IMR-90 (cell line): ENCODE measurements at regions not wholly inside any gene's neighbourhood (a gene's known extent, or its start where the extent isn't known, plus 50 kb on each side); places are given as distances from the start of the nearest gene placed in this dataset.
A peak's percentile ranks its signal among the peaks of the same experiment; 100 is the strongest.

Experiments used
- ATAC-seq: fragments of 200-7000 bp; cut with Tn5 transposase; 2 replicates; pipeline ENCODE4 v1.9.1; 2020; ENCODE audit warnings: low read depth, mild to moderate bottlenecking, moderate library complexity
- BruUV-seq: library from RNA; stranded (reverse); fragments of 400-500 nt; replicated peaks from 2 replicates; lab custom pipeline; 2021; lab: Mats Ljungman, UMichigan
- CTCF ChIA-PET: fragments of 300-600 bp; formaldehyde crosslinking; extraction: SDS; loops from one replicate; lab custom pipeline; 2021; ENCODE audit warnings: antibody characterized with exemption; lab: Yijun Ruan, JAX
- POLR2A ChIA-PET: fragments of 300-600 bp; sonication (Branson Sonifier 250); formaldehyde crosslinking; loops from one replicate; lab custom pipeline; 2022; ENCODE audit warnings: antibody characterized with exemption; ENCODE audit not compliant: unreplicated experiment; lab: Charles Lee
- DNase-seq: peaks from one replicate; pipeline ENCODE4 v3.0.0; 2013
- H2AFZ ChIP-seq: replicated peaks from 2 replicates; pipeline ENCODE3; 2013; ENCODE audit warnings: low read length, mild to moderate bottlenecking; ENCODE audit not compliant: poor library complexity
- H2AK5ac ChIP-seq: 2 replicates; pipeline ENCODE4 v1.6.1; 2013; ENCODE audit warnings: low read depth, low read length, inconsistent platforms
- H2AK9ac ChIP-seq: replicated peaks from 2 replicates; pipeline ENCODE3; 2013; ENCODE audit warnings: mild to moderate bottlenecking, low read depth, low read length, moderate library complexity; ENCODE audit not compliant: poor library complexity
- H2BK120ac ChIP-seq: 2 replicates; pipeline ENCODE4 v1.6.1; 2013; ENCODE audit warnings: low read depth, low read length, inconsistent platforms
- H2BK15ac ChIP-seq: 3 replicates; pipeline ENCODE4 v1.6.1; 2013; ENCODE audit warnings: low read depth, low read length, inconsistent platforms
- H2BK20ac ChIP-seq: 2 replicates; pipeline ENCODE4 v1.6.1; 2013; ENCODE audit warnings: low read depth, mild to moderate bottlenecking, inconsistent platforms, low read length, moderate library complexity
- H2BK5ac ChIP-seq: 2 replicates; pipeline ENCODE4 v1.6.1; 2013; ENCODE audit warnings: mild to moderate bottlenecking, low read depth, low read length, inconsistent platforms; ENCODE audit not compliant: poor library complexity, severe bottlenecking
- H3K14ac ChIP-seq: replicated peaks from 2 replicates; pipeline ENCODE4 v1.6.1; 2013; ENCODE audit warnings: low read depth, low read length, inconsistent platforms
- H3K18ac ChIP-seq: 2 replicates; pipeline ENCODE4 v1.6.1; 2013; ENCODE audit warnings: low read depth, low read length, control low read depth
- H3K23ac ChIP-seq: 2 replicates; pipeline ENCODE4 v1.6.1; 2013; ENCODE audit warnings: low read depth, low read length, inconsistent platforms
- H3K27ac ChIP-seq: 2 replicates; pipeline ENCODE4 v1.5.1; 2013; ENCODE audit warnings: mild to moderate bottlenecking, control low read depth, low read length; ENCODE audit not compliant: insufficient read depth
- H3K27me3 ChIP-seq: 2 replicates; pipeline ENCODE4 v1.6.1; 2013; ENCODE audit warnings: low read length; ENCODE audit not compliant: control insufficient read depth, insufficient read depth
- H3K36me3 ChIP-seq: 2 replicates; pipeline ENCODE4 v1.6.1; 2013; ENCODE audit warnings: low read length, mixed read lengths; ENCODE audit not compliant: control insufficient read depth, insufficient read depth
- H3K4ac ChIP-seq: 2 replicates; pipeline ENCODE4 v1.6.1; 2013; ENCODE audit warnings: low read depth, low read length, inconsistent platforms
- H3K4me1 ChIP-seq: 2 replicates; pipeline ENCODE4 v1.6.1; 2013; ENCODE audit warnings: low read length, mixed read lengths; ENCODE audit not compliant: control insufficient read depth, insufficient read depth
- H3K4me2 ChIP-seq: 2 replicates; pipeline ENCODE4 v1.6.1; 2013; ENCODE audit warnings: low read depth, mild to moderate bottlenecking, control low read depth, low read length, moderate library complexity
- H3K4me3 ChIP-seq: 2 replicates; pipeline ENCODE4 v1.5.1; 2013; ENCODE audit warnings: low read depth, mild to moderate bottlenecking, control low read depth, low read length, moderate library complexity; ENCODE audit not compliant: insufficient read depth
- H3K56ac ChIP-seq: 2 replicates; pipeline ENCODE4 v1.6.1; 2013; ENCODE audit warnings: low read length, inconsistent platforms; ENCODE audit not compliant: insufficient read depth; ENCODE audit errors: extremely low read depth
- H3K79me1 ChIP-seq, 2 experiments: 2 replicates each; pipeline ENCODE4 v1.6.1; 2013; ENCODE audit warnings: low read length in 2 of 2, inconsistent platforms in 1 of 2, low read depth in 1 of 2
- H3K9ac ChIP-seq: 2 replicates; pipeline ENCODE4 v1.6.1; 2013; ENCODE audit warnings: low read depth, low read length, control low read depth
- H3K9me1 ChIP-seq: 2 replicates; pipeline ENCODE4 v1.6.1; 2013; ENCODE audit warnings: low read length, inconsistent platforms; ENCODE audit not compliant: insufficient read depth
- H3K9me3 ChIP-seq: 2 replicates; pipeline ENCODE4 v1.6.1; 2013; ENCODE audit warnings: low read length; ENCODE audit not compliant: control insufficient read depth, insufficient read depth
- H4K20me1 ChIP-seq: 2 replicates; pipeline ENCODE4 v1.6.1; 2013; ENCODE audit warnings: low read length, inconsistent platforms; ENCODE audit not compliant: insufficient read depth
- H4K5ac ChIP-seq: 2 replicates; pipeline ENCODE4 v1.6.1; 2013; ENCODE audit warnings: mild to moderate bottlenecking, low read depth, low read length, control low read depth
- H4K8ac ChIP-seq, 2 experiments: 2 replicates each; pipeline ENCODE4 v1.6.1; 2013; ENCODE audit warnings: low read depth in 2 of 2, low read length in 2 of 2, control low read depth in 1 of 2, inconsistent platforms in 1 of 2
- H4K91ac ChIP-seq: 2 replicates; pipeline ENCODE4 v1.6.1; 2013; ENCODE audit warnings: low read depth, low read length, inconsistent platforms; ENCODE audit not compliant: insufficient read depth
- BHLHE40 ChIP-seq: fragments of 150-350 bp; IDR thresholded peaks from 2 replicates; pipeline ENCODE4 v1.6.1; 2016; ENCODE audit warnings: mild to moderate bottlenecking, low read depth, low read length
- FOS ChIP-seq: fragments of 150-350 bp; IDR thresholded peaks from 2 replicates; pipeline ENCODE4 v1.6.1; 2016; ENCODE audit warnings: low read depth, low read length
- WGBS, 2 experiments: methylation state at CpG; one replicate each; pipeline versions ENCODE4 v1.1.5 to v1.1.7; 2013; ENCODE audit warnings: missing lambda C conversion rate in 2 of 2; ENCODE audit not compliant: insufficient read length in 1 of 2; ENCODE audit errors: extremely low coverage in 2 of 2; 5-methylcytosine and 5-hydroxymethylcytosine counted together
- dilution Hi-C: fragments of 300-500 bp; cut with HindIII; formaldehyde crosslinking; loops from one replicate; pipeline ENCODE4 v1.14.3; 2018; ENCODE audit warnings: low sequenced_read_pairs; ENCODE audit not compliant: unreplicated experiment
- in situ Hi-C: fragments of 300-500 bp; cut with MboI; formaldehyde crosslinking; loops from 3 replicates; pipeline ENCODE4 v1.14.3; 2019; ENCODE audit warnings: low sequenced_read_pairs, inconsistent platforms, mixed read lengths
- intact Hi-C: fragments of 100-400 bp; cut with micrococcal nuclease; formaldehyde crosslinking; loops from 2 replicates; pipeline ENCODE4 v1.10.0; 2022

DNA sequence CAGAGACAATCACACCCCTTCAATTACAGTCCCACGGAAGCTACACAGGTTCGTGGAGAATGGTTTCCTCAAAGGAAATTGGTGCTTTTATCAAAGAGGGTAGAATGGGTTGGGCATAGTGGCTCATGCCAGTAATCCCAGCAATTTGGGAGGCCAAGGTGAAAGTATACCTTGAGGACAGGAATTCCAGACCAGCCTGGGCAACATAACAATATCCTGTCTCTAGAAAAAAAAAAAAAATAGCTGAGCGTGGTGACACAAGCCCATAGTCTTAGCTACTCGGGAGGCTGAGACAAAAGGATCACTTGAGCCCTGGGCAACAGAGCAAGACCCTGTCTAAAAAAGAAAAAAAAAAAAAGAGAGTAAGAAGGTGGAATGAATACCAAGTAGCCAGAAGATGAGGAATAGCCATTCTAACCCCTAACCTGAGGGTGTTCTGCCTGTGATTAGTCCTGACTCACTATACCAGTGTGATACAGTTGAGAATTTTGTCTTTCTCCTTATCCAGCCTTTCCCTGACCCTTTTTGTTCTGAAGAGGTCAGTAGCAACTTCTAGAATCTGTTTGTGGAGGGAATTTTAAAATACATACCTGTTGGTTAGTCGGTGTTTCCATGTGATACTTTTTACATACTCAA lies 283.2 kb downstream of the MREG start:
- in situ Hi-C loops, result no loop called here
- Histone ChIP-seq H3K9me1 (peaks cover 3% of the 10 kb centered on the region; the same call in 1 of the 2 replicates), H3K9me3 (no peaks in the 10 kb centered on the region), H4K8ac (peak overlapping the region in 1 of 2 experiments; percentile 40; a peak in 1 of 4 replicates), H2AK9ac (no peak overlapping the region), H3K9ac (no peak overlapping the region), H3K4ac (peak overlapping the region; percentile 69; the same call in 1 of the 2 replicates), H3K27ac (no peak overlapping the region), H3K56ac (no peak overlapping the region), H2BK15ac (peak overlapping the region; percentile 64; the same call in 2 of the 3 replicates), H3K4me2 (no peak overlapping the region), H4K20me1 (no peaks in the 10 kb centered on the region), H3K14ac (peak overlapping the region; percentile 52; the same call in 1 of the 2 replicates), H2BK20ac (0 out of 2 replicates have a peak overlapping the region, but pooled peaks have one; percentile 39), H3K4me1 (peaks cover 8% of the 10 kb centered on the region; the same call in 1 of the 2 replicates), H4K91ac (0 out of 2 replicates have a peak overlapping the region, but pooled peaks have one; percentile 32), H3K79me1 (no peaks in the 10 kb centered on the region), H2BK5ac (peak overlapping the region; percentile 15), H3K18ac (peak overlapping the region; percentile 55; the same call in 1 of the 2 replicates), H3K36me3 (no peaks in the 10 kb centered on the region), H2AK5ac (no peak overlapping the region; the same call in 1 of the 2 replicates), H4K5ac (no peak overlapping the region), H3K4me3 (no peak overlapping the region), H3K23ac (no peak overlapping the region), H3K27me3 (no peaks in the 10 kb centered on the region), H2BK120ac (peak overlapping the region; percentile 46; the same call in 1 of the 2 replicates), H2AFZ (no peak overlapping the region)
- dilution Hi-C loops, result no loop called here
- no TSS peak for BruUV-seq
- ChIA-PET POLR2A (interaction anchor here (0.6 kb wide), 1 partner anchor 13 kb away, joined by 3 read pairs; no protein-coding TSS in a partner anchor), CTCF (interaction anchor here (0.5 to 1.5 kb wide), 4 partner anchors 21 to 99 kb away, joined by 3 to 4 read pairs (median 3); no protein-coding TSS in a partner anchor)
- ATAC-seq (no peak), DNase-seq (peak; percentile 57)
- WGBS, 2 experiments, result no CpG with 5 or more reads among the region's 5 CpGs
- intact Hi-C loops, result no loop called here
- TF ChIP-seq BHLHE40 (no peak), FOS (0 out of 2 replicates have a peak, but pooled peaks have one; percentile 5)
